H1 (cell line): ENCODE measurements at regions not wholly inside any gene's neighbourhood (a gene's known extent, or its start where the extent isn't known, plus 50 kb on each side); places are given as distances from the start of the nearest gene placed in this dataset.
A peak's percentile ranks its signal among the peaks of the same experiment; 100 is the strongest.

Experiments used
- CTCF ChIA-PET: fragments of 300-600 bp; sonication (Branson Sonifier 250); formaldehyde crosslinking; loops from one replicate; lab custom pipeline; 2021; ENCODE audit not compliant: partially characterized antibody; lab: Charles Lee
- POLR2A ChIA-PET: fragments of 300-600 bp; sonication (Branson Sonifier 250); formaldehyde crosslinking; loops from one replicate; lab custom pipeline; 2021; ENCODE audit warnings: inconsistent platforms; ENCODE audit not compliant: partially characterized antibody; lab: Charles Lee
- DNase-seq, 2 experiments: peaks; one replicate each; pipeline versions ENCODE4 v3.0.0 to v3.0.0-alpha.2; 2010 to 2022; ENCODE audit warnings: low spot score in 2 of 2, low read depth in 1 of 2, mixed read lengths in 1 of 2
- FAIRE-seq: peaks from 2 replicates; lab custom pipeline; 2011; peaks lifted over from hg19 to GRCh38; lab: Jason Lieb, UNC
- H2AFZ ChIP-seq: 2 replicates; pipeline ENCODE4 v1.8.1; 2012; ENCODE audit warnings: low read length, inconsistent platforms
- H2AK5ac ChIP-seq: 2 replicates; pipeline ENCODE4 v1.6.1; 2013; ENCODE audit warnings: low read depth, low read length
- H2BK120ac ChIP-seq: replicated peaks from 2 replicates; pipeline ENCODE3; 2013; ENCODE audit warnings: low read depth, low read length, inconsistent platforms
- H2BK12ac ChIP-seq: 2 replicates; pipeline ENCODE4 v1.6.1; 2013; ENCODE audit warnings: low read depth, low read length
- H2BK15ac ChIP-seq: 2 replicates; pipeline ENCODE4 v1.6.1; 2013; ENCODE audit warnings: low read length
- H2BK20ac ChIP-seq: 2 replicates; pipeline ENCODE4 v1.6.1; 2013; ENCODE audit warnings: low read length
- H2BK5ac ChIP-seq: 2 replicates; pipeline ENCODE4 v1.6.1; 2013; ENCODE audit warnings: low read depth, low read length
- H3K14ac ChIP-seq: 2 replicates; pipeline ENCODE4 v1.6.1; 2013; ENCODE audit warnings: inconsistent platforms; ENCODE audit not compliant: insufficient read length
- H3K18ac ChIP-seq: 2 replicates; pipeline ENCODE4 v1.6.1; 2013; ENCODE audit warnings: low read length; ENCODE audit errors: extremely low read depth
- H3K23ac ChIP-seq: 2 replicates; pipeline ENCODE4 v1.6.1; 2013; ENCODE audit warnings: inconsistent platforms; ENCODE audit not compliant: insufficient read length
- H3K23me2 ChIP-seq: 2 replicates; pipeline ENCODE4 v1.6.1; 2013; ENCODE audit warnings: low read depth, low read length
- H3K27ac ChIP-seq: 2 replicates; pipeline ENCODE4 v1.6.1; 2011; ENCODE audit warnings: low read depth, low read length, inconsistent platforms
- H3K27me3 ChIP-seq, 4 experiments: replicated peaks in 1 of 4; 1 replicate in 1 of 4; 2 replicates in 3 of 4; pipeline versions ENCODE4 v1.6.1 to v1.8.1; 2011 to 2013; ENCODE audit warnings: low read length in 3 of 4, mild to moderate bottlenecking in 3 of 4, inconsistent platforms in 2 of 4, mixed read lengths in 2 of 4, moderate library complexity in 1 of 4; ENCODE audit not compliant: control insufficient read depth in 3 of 4, insufficient read depth in 3 of 4; ENCODE audit errors: extremely low read depth in 1 of 4
- H3K36me3 ChIP-seq, 4 experiments: 2 replicates each; pipeline versions ENCODE4 v1.6.1 to v1.8.1; 2011 to 2013; ENCODE audit warnings: mild to moderate bottlenecking in 4 of 4, low read length in 3 of 4, moderate library complexity in 2 of 4, control low read depth in 1 of 4, inconsistent platforms in 1 of 4; ENCODE audit not compliant: insufficient read depth in 4 of 4, control insufficient read depth in 2 of 4
- H3K4ac ChIP-seq: replicated peaks from 2 replicates; pipeline ENCODE3; 2013; ENCODE audit warnings: low read length, low read depth, mixed read lengths, inconsistent platforms; ENCODE audit not compliant: insufficient read length
- H3K4me1 ChIP-seq, 4 experiments: replicated peaks in 1 of 4; 1 replicate in 1 of 4; 2 replicates in 3 of 4; pipeline versions ENCODE4 v1.6.1 to v1.8.1; 2011 to 2013; ENCODE audit warnings: low read length in 3 of 4, inconsistent platforms in 2 of 4, mixed read lengths in 1 of 4; ENCODE audit not compliant: insufficient read depth in 4 of 4, control insufficient read depth in 3 of 4
- H3K4me2 ChIP-seq, 2 experiments: 2 replicates each; pipeline versions ENCODE4 v1.6.1 to v1.8.1; 2011 to 2013; ENCODE audit warnings: low read depth in 2 of 2, low read length in 2 of 2, control low read depth in 1 of 2, inconsistent platforms in 1 of 2, mild to moderate bottlenecking in 1 of 2; ENCODE audit not compliant: insufficient read depth in 1 of 2
- H3K4me3 ChIP-seq, 4 experiments: fragments of 200-600, 300-600 bp in 1 of 4; sonication (generic), shearing (Covaris generic), sonication (Bioruptor Twin) in 1 of 4; 2 replicates each; pipeline versions ENCODE4 v1.5.1 to v1.8.1; 2011 to 2016; ENCODE audit warnings: low read length in 4 of 4, low read depth in 3 of 4, control low read depth in 2 of 4, inconsistent platforms in 2 of 4, mild to moderate bottlenecking in 2 of 4, mixed read lengths in 1 of 4, moderate library complexity in 1 of 4; ENCODE audit not compliant: insufficient read depth in 2 of 4; ENCODE audit errors: extremely low read depth in 1 of 4
- H3K56ac ChIP-seq: replicated peaks from 2 replicates; pipeline ENCODE3; 2013; ENCODE audit warnings: low read depth, mild to moderate bottlenecking, mixed read lengths, low read length, inconsistent platforms; ENCODE audit not compliant: insufficient read length
- H3K79me1 ChIP-seq: 2 replicates; pipeline ENCODE4 v1.6.1; 2013; ENCODE audit warnings: low read depth, low read length, control low read depth
- H3K79me2 ChIP-seq, 2 experiments: 2 replicates each; pipeline versions ENCODE4 v1.6.1 to v1.8.1; 2012 to 2013; ENCODE audit warnings: low read length in 2 of 2, mild to moderate bottlenecking in 2 of 2, inconsistent platforms in 1 of 2; ENCODE audit not compliant: insufficient read depth in 2 of 2, control insufficient read depth in 1 of 2
- H3K9ac ChIP-seq, 4 experiments: replicated peaks in 1 of 4; 1 replicate in 1 of 4; 2 replicates in 3 of 4; pipeline versions ENCODE4 v1.6.1 to v1.8.1; 2011 to 2013; ENCODE audit warnings: low read depth in 3 of 4, low read length in 3 of 4, control low read depth in 2 of 4, mild to moderate bottlenecking in 2 of 4, moderate library complexity in 2 of 4, inconsistent platforms in 1 of 4; ENCODE audit errors: extremely low read depth in 1 of 4
- H3K9me3 ChIP-seq, 2 experiments: 2 replicates each; pipeline versions ENCODE4 v1.6.1 to v1.8.1; 2012 to 2013; ENCODE audit warnings: mild to moderate bottlenecking in 2 of 2, moderate library complexity in 2 of 2, control low read depth in 1 of 2, inconsistent platforms in 1 of 2, low read depth in 1 of 2, low read length in 1 of 2, mixed read lengths in 1 of 2; ENCODE audit not compliant: insufficient read depth in 2 of 2
- H4K20me1 ChIP-seq, 2 experiments: replicated peaks in 1 of 2; 2 replicates each; pipeline versions ENCODE3 to v1.8.1; 2011 to 2013; ENCODE audit warnings: inconsistent platforms in 2 of 2, low read length in 2 of 2, mild to moderate bottlenecking in 1 of 2; ENCODE audit not compliant: insufficient read depth in 2 of 2, control insufficient read depth in 1 of 2
- H4K5ac ChIP-seq: 2 replicates; pipeline ENCODE4 v1.6.1; 2013; ENCODE audit warnings: low read length, low read depth, mixed read lengths, inconsistent platforms; ENCODE audit not compliant: insufficient read length
- H4K8ac ChIP-seq: 2 replicates; pipeline ENCODE4 v1.8.0; 2013; ENCODE audit warnings: mild to moderate bottlenecking, moderate library complexity, low read length, inconsistent platforms; ENCODE audit not compliant: insufficient read depth; ENCODE audit errors: extremely low read depth
- H4K91ac ChIP-seq: replicated peaks from 2 replicates; pipeline ENCODE3; 2013; ENCODE audit warnings: low read length, mixed read lengths, inconsistent platforms; ENCODE audit not compliant: insufficient read length
- ATF3 ChIP-seq: IDR thresholded peaks from 2 replicates; pipeline ENCODE4 v1.6.1; 2011; ENCODE audit warnings: low read depth, mild to moderate bottlenecking, low read length; ENCODE audit not compliant: insufficient read depth
- BACH1 ChIP-seq: IDR thresholded peaks from 2 replicates; pipeline ENCODE4 v1.6.1; 2012; ENCODE audit warnings: low read length, improper control_type of control experiment
- CTBP2 ChIP-seq: IDR thresholded peaks from 2 replicates; pipeline ENCODE4 v1.7.0; 2011; ENCODE audit warnings: borderline replicate concordance, mild to moderate bottlenecking, moderate library complexity, mixed read lengths, low read length; ENCODE audit not compliant: insufficient read depth, insufficient read length
- EZH2 ChIP-seq: fragments of 200-600 bp; sonication (generic); IDR thresholded peaks from 2 replicates; pipeline ENCODE4 v1.7.1; 2012; ENCODE audit warnings: low read depth, mild to moderate bottlenecking, moderate library complexity, low read length, inconsistent platforms; ENCODE audit not compliant: severe bottlenecking
- HDAC6 ChIP-seq: IDR thresholded peaks from one replicate; pipeline ENCODE4 v1.7.1; 2012; ENCODE audit warnings: low read depth, mild to moderate bottlenecking, inconsistent platforms, low read length, moderate library complexity
- MAFK ChIP-seq: IDR thresholded peaks from 2 replicates; pipeline ENCODE4 v1.6.1; 2012; ENCODE audit warnings: low read depth, mild to moderate bottlenecking, improper control_type of control experiment, low read length
- NANOG ChIP-seq: IDR thresholded peaks from 2 replicates; pipeline ENCODE4 v1.6.1; 2011; ENCODE audit warnings: low read length, low read depth, mild to moderate bottlenecking, inconsistent platforms; ENCODE audit not compliant: insufficient read depth, poor library complexity, severe bottlenecking
- PHF8 ChIP-seq: fragments of 200-600 bp; sonication (generic); conservative IDR thresholded peaks from 2 replicates; pipeline ENCODE4 v1.7.1; 2012; ENCODE audit warnings: low read depth, mild to moderate bottlenecking, inconsistent platforms, low read length, moderate library complexity
- RAD21 ChIP-seq, 2 experiments: IDR thresholded peaks in 1 of 2; conservative IDR thresholded peaks in 1 of 2; 2 replicates each; pipeline ENCODE4 v1.6.1; 2011; ENCODE audit warnings: low read depth in 2 of 2, low read length in 2 of 2, improper control_type of control experiment in 1 of 2, inconsistent platforms in 1 of 2, mild to moderate bottlenecking in 1 of 2, moderate library complexity in 1 of 2
- RFX5 ChIP-seq: IDR thresholded peaks from 2 replicates; pipeline ENCODE4 v1.6.1; 2011; ENCODE audit warnings: low read depth, low read length, improper control_type of control experiment, borderline replicate concordance
- SIN3A ChIP-seq, 2 experiments: IDR thresholded peaks in 1 of 2; conservative IDR thresholded peaks in 1 of 2; 2 replicates each; pipeline ENCODE4 v1.6.1; 2011 to 2012; ENCODE audit warnings: low read length in 2 of 2, improper control_type of control experiment in 1 of 2, low read depth in 1 of 2, mild to moderate bottlenecking in 1 of 2
- TAF1 ChIP-seq: IDR thresholded peaks from 2 replicates; pipeline ENCODE4 v1.6.1; 2011; ENCODE audit warnings: mild to moderate bottlenecking, low read depth, low read length
- WGBS, 2 experiments: shearing (Covaris generic) in 1 of 2; methylation state at CpG; one replicate each; pipeline versions ENCODE4 v1.1.6 to v1.1.7; 2013 to 2015; ENCODE audit warnings: low lambda C conversion rate in 2 of 2, mixed read lengths in 2 of 2, inconsistent platforms in 1 of 2, low coverage in 1 of 2, missing lambda C conversion rate in 1 of 2; ENCODE audit not compliant: insufficient replicate concordance in 2 of 2, insufficient coverage in 1 of 2, insufficient read length in 1 of 2; ENCODE audit errors: extremely low coverage in 1 of 2, missing lambda C conversion rate in 1 of 2; 5-methylcytosine and 5-hydroxymethylcytosine counted together

DNA sequence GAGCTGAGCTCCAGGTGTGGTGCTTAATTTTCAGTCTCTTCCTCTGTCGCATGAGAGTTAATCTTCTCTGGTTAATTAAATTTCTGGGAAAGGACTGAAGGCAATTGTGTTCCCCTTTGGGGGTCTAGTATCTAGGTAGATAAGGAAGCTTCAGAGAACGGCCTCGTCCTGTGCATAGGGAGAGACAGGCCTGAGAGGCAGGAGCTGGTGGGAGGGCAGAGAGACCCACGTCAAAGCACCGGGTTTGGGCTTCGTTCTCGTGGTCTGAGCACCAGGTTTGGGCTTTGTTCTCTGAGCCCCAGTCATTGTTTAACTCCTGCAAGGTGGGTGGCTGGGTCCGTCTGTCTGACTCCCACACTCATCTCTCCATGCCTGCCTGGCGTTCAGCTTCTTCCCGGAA is 160.8 kb upstream of the PITRM1 start:
- Histone ChIP-seq H2BK12ac (no peak overlapping the region), H2AK5ac (no peak overlapping the region), H2BK5ac (no peak overlapping the region), H3K23me2 (no peaks in the 10 kb centered on the region), H3K9ac (no peak overlapping the region), H2BK20ac (no peak overlapping the region), H3K4ac (no peak overlapping the region), H4K20me1 (no peaks in the 10 kb centered on the region), H2AFZ (0 out of 2 replicates have a peak overlapping the region, but pooled peaks have one; percentile 42), H3K4me3 (no peak overlapping the region), H3K56ac (no peak overlapping the region), H3K27ac (no peak overlapping the region), H3K23ac (no peak overlapping the region), H3K9me3 (no peaks in the 10 kb centered on the region), H3K4me1 (peaks cover 0 to 5% (median 2%) of the 10 kb centered on the region in 4 experiments; a peak in 3 of 7 replicates), H3K79me1 (no peaks in the 10 kb centered on the region), H3K27me3 (no peaks in the 10 kb centered on the region), H3K79me2 (no peaks in the 10 kb centered on the region), H2BK15ac (no peak overlapping the region), H4K5ac (no peak overlapping the region), H4K91ac (no peak overlapping the region), H3K18ac (no peak overlapping the region), H3K14ac (no peak overlapping the region), H2BK120ac (no peak overlapping the region), H3K4me2 (no peak overlapping the region), H4K8ac (no peak overlapping the region), H3K36me3 (no peaks in the 10 kb centered on the region)
- ChIA-PET POLR2A (no interaction called here), CTCF (interaction anchor here (0.6 to 2.3 kb wide), 6 partner anchors 10 to 171 kb away, joined by 3 to 7 read pairs (median 3); no protein-coding TSS in a partner anchor)
- DNase-seq: no peak
- FAIRE-seq: no peak
- WGBS, 2 experiments: 84% methylated on average over 10 of the region's 10 CpGs; no CpG with 5 or more reads in 1 of the 2 experiments
- TF ChIP-seq BACH1 (no peak), TAF1 (no peak), RAD21 (IDR thresholded peaks at IDR 0.05 in 1 of 2, conservative IDR thresholded peaks at IDR 0.05 in 1 of 2; ENCODE audit: low read depth in 2 of 2, low read length in 2 of 2) (no peak), EZH2 (no peak), CTBP2 (no peak), MAFK (no peak), SIN3A (conservative IDR thresholded peaks at IDR 0.05 in 1 of 2, IDR thresholded peaks at IDR 0.05 in 1 of 2; ENCODE audit: low read depth in 1 of 2, low read length in 2 of 2) (no peak), PHF8 (no peak), ATF3 (no peak), RFX5 (no peak), HDAC6 (no peak), NANOG (no peak)
